HepG2 (cell line): ENCODE measurements at regions not wholly inside any gene's neighbourhood (a gene's known extent, or its start where the extent isn't known, plus 50 kb on each side); places are given as distances from the start of the nearest gene placed in this dataset.

Experiments
- ATAC-seq: fragments of 200-7000 bp; cut with Tn5 transposase; 3 replicates; pipeline ENCODE4 v1.9.1; 2020; ENCODE audit warnings: mild to moderate bottlenecking, moderate library complexity
- BruUV-seq: library from RNA; stranded (reverse); fragments of 400-500 nt; replicated peaks from 2 replicates; lab custom pipeline; 2021; lab: Mats Ljungman, UMichigan
- CTCF ChIA-PET: fragments of 300-600 bp; formaldehyde crosslinking; extraction: SDS; loops from one replicate; lab custom pipeline; 2021; ENCODE audit warnings: low total read pairs, inconsistent platforms, low intra/inter-chr PET ratio; lab: Yijun Ruan, JAX
- POLR2A ChIA-PET: fragments of 350-600 bp; sonication (Branson Sonifier 250); formaldehyde crosslinking; loops from one replicate; lab custom pipeline; 2020; ENCODE audit warnings: antibody characterized with exemption, inconsistent platforms; lab: Yijun Ruan, JAX
- DNase-seq: peaks from one replicate; pipeline ENCODE4 v3.0.0-alpha.2; 2015; ENCODE audit warnings: low spot score
- FAIRE-seq: peaks from 3 replicates; lab custom pipeline; 2011; peaks lifted over from hg19 to GRCh38; lab: Jason Lieb, UNC
- H2AFZ ChIP-seq: one replicate; pipeline ENCODE4 v1.6.1; 2011; ENCODE audit warnings: low read length, inconsistent platforms
- H3K27ac ChIP-seq: fragments of 300-600 bp; 3 replicates; pipeline ENCODE4 v1.8.0; 2011; ENCODE audit warnings: mixed run types, mild to moderate bottlenecking, mixed read lengths, low read length, inconsistent platforms; ENCODE audit not compliant: insufficient read depth; ENCODE audit errors: extremely low read length
- H3K27me3 ChIP-seq, 2 experiments: fragments of 200-600 bp in 1 of 2; 2 replicates in 1 of 2; 3 replicates in 1 of 2; pipeline versions ENCODE4 v1.6.0 to v1.8.0; 2011; ENCODE audit warnings: low read length in 2 of 2, mild to moderate bottlenecking in 2 of 2, moderate library complexity in 2 of 2, inconsistent platforms in 1 of 2; ENCODE audit not compliant: insufficient read depth in 2 of 2, control insufficient read depth in 1 of 2
- H3K36me3 ChIP-seq, 2 experiments: fragments of 200-600 bp in 1 of 2; replicated peaks in 1 of 2; 2 replicates in 1 of 2; 3 replicates in 1 of 2; pipeline versions ENCODE4 v1.5.1 to v1.8.0; 2011; ENCODE audit warnings: low read length in 2 of 2, inconsistent platforms in 1 of 2; ENCODE audit not compliant: insufficient read depth in 2 of 2, control insufficient read depth in 1 of 2
- H3K4me1 ChIP-seq: 2 replicates; pipeline ENCODE4 v1.5.1; 2012; ENCODE audit warnings: low read length, inconsistent platforms; ENCODE audit not compliant: insufficient read depth
- H3K4me2 ChIP-seq: 2 replicates; pipeline ENCODE4 v1.6.0; 2011; ENCODE audit warnings: low read depth, low read length, inconsistent platforms
- H3K4me3 ChIP-seq, 3 experiments: fragments of 200-600 bp in 1 of 3; sonication (generic), shearing (Covaris generic) in 1 of 3; replicated peaks in 1 of 3; 2 replicates each; pipeline ENCODE4 v1.5.1; 2011 to 2016; ENCODE audit warnings: low read length in 3 of 3, inconsistent platforms in 2 of 3, low read depth in 2 of 3, mild to moderate bottlenecking in 2 of 3, control low read depth in 1 of 3, mixed read lengths in 1 of 3; ENCODE audit not compliant: insufficient read depth in 1 of 3
- H3K79me2 ChIP-seq: one replicate; pipeline ENCODE4 v1.6.1; 2011; ENCODE audit warnings: low read length, inconsistent platforms; ENCODE audit not compliant: insufficient read depth
- H3K9ac ChIP-seq: 2 replicates; pipeline ENCODE4 v1.6.0; 2011; ENCODE audit warnings: mild to moderate bottlenecking, low read depth, low read length, inconsistent platforms; ENCODE audit not compliant: insufficient read depth
- H3K9me3 ChIP-seq: 2 replicates; pipeline ENCODE4 v1.5.1; 2012; ENCODE audit warnings: mild to moderate bottlenecking, low read length
- H4K20me1 ChIP-seq: 2 replicates; pipeline ENCODE4 v1.6.0; 2011; ENCODE audit warnings: inconsistent platforms, mild to moderate bottlenecking, low read length, moderate library complexity; ENCODE audit not compliant: insufficient read depth
- DDIT3 ChIP-seq: sonication (generic); formaldehyde crosslinking; IDR thresholded peaks from 2 replicates; pipeline ENCODE4 v1.4.0; 2020; ENCODE audit warnings: mild to moderate bottlenecking, missing genetic modification reagents
- E2F5 ChIP-seq: sonication (generic); formaldehyde crosslinking; conservative IDR thresholded peaks from 2 replicates; pipeline ENCODE4 v1.4.0; 2020; ENCODE audit warnings: missing genetic modification reagents
- ISL2 ChIP-seq: sonication (generic); formaldehyde crosslinking; IDR thresholded peaks from 2 replicates; pipeline ENCODE4 v1.5.0; 2020; ENCODE audit warnings: missing genetic modification reagents
- KDM3A ChIP-seq: IDR thresholded peaks from 2 replicates; pipeline ENCODE4 v1.6.1; 2018; ENCODE audit warnings: low read depth, missing compliant biosample characterization
- SP4 ChIP-seq: sonication (generic); formaldehyde crosslinking; IDR thresholded peaks from 2 replicates; pipeline ENCODE4 v1.8.1; 2023; ENCODE audit warnings: mild to moderate bottlenecking, missing genetic modification reagents
- ZNF224 ChIP-seq: sonication (generic); formaldehyde crosslinking; IDR thresholded peaks from 2 replicates; pipeline ENCODE4 v1.5.0; 2020; ENCODE audit warnings: mild to moderate bottlenecking, missing genetic modification reagents
- ZNF660 ChIP-seq: sonication (generic); formaldehyde crosslinking; IDR thresholded peaks from 2 replicates; pipeline ENCODE4 v1.5.1; 2020; ENCODE audit warnings: mild to moderate bottlenecking, low read depth, missing genetic modification reagents, borderline replicate concordance
- ZNF839 ChIP-seq: sonication (generic); formaldehyde crosslinking; IDR thresholded peaks from 2 replicates; pipeline ENCODE4 v1.4.0; 2020; ENCODE audit warnings: missing genetic modification reagents, mild to moderate bottlenecking, borderline replicate concordance
- ZSCAN9 ChIP-seq: IDR thresholded peaks from 2 replicates; pipeline ENCODE4 v1.6.1; 2016; ENCODE audit warnings: borderline replicate concordance
- WGBS: methylation state at CpG from one replicate; pipeline ENCODE4 v1.1.6; 2017; ENCODE audit warnings: low lambda C conversion rate; 5-methylcytosine and 5-hydroxymethylcytosine counted together
- in situ Hi-C: cut with HindIII; loops from 2 replicates; pipeline ENCODE4 v1.10.0; 2017; ENCODE audit warnings: low pct_unique_long_range_greater_than_20kb; ENCODE audit not compliant: extremely low pct_ligation_motif_present
- intact Hi-C: fragments of 100-400 bp; cut with micrococcal nuclease; formaldehyde crosslinking; loops from one replicate; pipeline ENCODE4 v1.10.0; 2022; ENCODE audit not compliant: unreplicated experiment
- TF ChIP-seq, protein P1 (sequence below): sonication (generic); formaldehyde crosslinking; IDR thresholded peaks from 2 replicates; pipeline ENCODE4 v1.4.0; 2020; ENCODE audit warnings: mild to moderate bottlenecking, low read depth, missing genetic modification reagents
- TF ChIP-seq, protein P2 (sequence below): sonication (generic); formaldehyde crosslinking; conservative IDR thresholded peaks from 2 replicates; pipeline ENCODE4 v1.4.0; 2020; ENCODE audit warnings: mild to moderate bottlenecking, missing genetic modification reagents, moderate library complexity

DNA sequence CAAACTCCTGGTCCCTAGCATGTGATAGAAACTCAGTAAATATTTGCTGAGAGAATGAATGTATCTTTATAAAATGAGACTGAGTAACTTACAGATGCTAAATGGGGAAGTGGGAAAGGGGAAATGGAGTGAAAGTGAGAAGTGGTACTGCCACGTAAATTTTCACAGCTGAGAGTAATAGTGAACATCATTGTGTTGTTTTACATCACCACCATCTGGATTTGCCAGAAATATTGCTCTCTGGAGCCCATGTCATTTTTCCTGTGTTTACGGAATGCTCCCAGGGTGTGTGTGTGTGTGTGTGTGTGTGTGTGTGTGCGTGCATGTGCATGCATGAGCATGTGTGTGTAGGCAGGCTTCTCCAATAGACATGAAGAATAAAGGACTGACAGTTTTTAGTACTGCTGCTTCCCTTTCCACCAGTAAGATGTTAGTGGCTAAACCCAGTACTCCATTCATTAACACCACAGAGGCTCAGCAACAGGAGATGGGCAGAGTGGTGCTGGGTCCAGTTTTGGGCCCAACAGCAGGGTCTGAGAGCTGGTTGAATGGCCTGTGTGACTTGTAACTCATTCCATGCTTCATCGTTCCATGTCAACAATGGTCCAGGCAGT lies 57.3 kb downstream of the DIPK2A start (continued):
- TF ChIP-seq ZNF660: no peak
- TF ChIP-seq, protein P1, sequence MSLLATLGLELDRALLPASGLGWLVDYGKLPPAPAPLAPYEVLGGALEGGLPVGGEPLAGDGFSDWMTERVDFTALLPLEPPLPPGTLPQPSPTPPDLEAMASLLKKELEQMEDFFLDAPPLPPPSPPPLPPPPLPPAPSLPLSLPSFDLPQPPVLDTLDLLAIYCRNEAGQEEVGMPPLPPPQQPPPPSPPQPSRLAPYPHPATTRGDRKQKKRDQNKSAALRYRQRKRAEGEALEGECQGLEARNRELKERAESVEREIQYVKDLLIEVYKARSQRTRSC (CRISPR knock-in tag): no peak
- TF ChIP-seq, all 625 proteins: peak for 0

DNA sequence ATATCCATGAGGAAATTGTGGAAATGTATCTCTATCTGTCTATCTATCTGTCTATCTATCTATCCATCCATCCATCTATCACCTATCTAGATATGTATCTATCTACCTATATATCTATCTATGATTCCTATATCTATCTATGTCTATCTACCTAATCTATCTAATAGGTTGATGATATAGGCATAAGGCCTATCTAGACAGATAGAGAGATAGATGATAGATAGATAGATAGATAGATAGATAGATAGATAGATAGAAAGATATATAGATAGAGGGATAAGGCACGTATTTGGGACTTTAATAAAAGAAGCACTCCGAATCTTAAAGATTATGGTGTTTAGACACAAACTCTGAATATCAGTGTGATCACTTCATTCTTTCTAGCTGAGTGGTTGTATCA lies 58.1 kb downstream of the DIPK2A start:
- CTCF ChIA-PET: no interaction called here
- no TSS peak for BruUV-seq
- intact Hi-C loops: loop anchor here (2.0 kb wide), 1 partner anchor 57 kb away; no protein-coding TSS in a partner anchor

More for the DNA sequence above, 58.1 kb downstream of the DIPK2A start:
- DNase-seq: no peak
- H4K20me1 ChIP-seq: no peaks in the 10 kb centered on the region
- no peaks in the 10 kb centered on the region for H3K4me1 ChIP-seq
- H3K27ac ChIP-seq: no peak overlapping the region
- H3K79me2 ChIP-seq: no peaks in the 10 kb centered on the region
- no peak overlapping the region for H2AFZ ChIP-seq
- no peak overlapping the region for H3K4me2 ChIP-seq
- H3K9ac ChIP-seq: no peak overlapping the region
- ATAC-seq: no peak
- POLR2A ChIA-PET: no interaction called here
- 2% methylated on average over 2 of the region's 2 CpGs for WGBS
- H3K36me3 ChIP-seq: no peaks in the 10 kb centered on the region
- in situ Hi-C loops: no loop called here
- TF ChIP-seq, protein P2, sequence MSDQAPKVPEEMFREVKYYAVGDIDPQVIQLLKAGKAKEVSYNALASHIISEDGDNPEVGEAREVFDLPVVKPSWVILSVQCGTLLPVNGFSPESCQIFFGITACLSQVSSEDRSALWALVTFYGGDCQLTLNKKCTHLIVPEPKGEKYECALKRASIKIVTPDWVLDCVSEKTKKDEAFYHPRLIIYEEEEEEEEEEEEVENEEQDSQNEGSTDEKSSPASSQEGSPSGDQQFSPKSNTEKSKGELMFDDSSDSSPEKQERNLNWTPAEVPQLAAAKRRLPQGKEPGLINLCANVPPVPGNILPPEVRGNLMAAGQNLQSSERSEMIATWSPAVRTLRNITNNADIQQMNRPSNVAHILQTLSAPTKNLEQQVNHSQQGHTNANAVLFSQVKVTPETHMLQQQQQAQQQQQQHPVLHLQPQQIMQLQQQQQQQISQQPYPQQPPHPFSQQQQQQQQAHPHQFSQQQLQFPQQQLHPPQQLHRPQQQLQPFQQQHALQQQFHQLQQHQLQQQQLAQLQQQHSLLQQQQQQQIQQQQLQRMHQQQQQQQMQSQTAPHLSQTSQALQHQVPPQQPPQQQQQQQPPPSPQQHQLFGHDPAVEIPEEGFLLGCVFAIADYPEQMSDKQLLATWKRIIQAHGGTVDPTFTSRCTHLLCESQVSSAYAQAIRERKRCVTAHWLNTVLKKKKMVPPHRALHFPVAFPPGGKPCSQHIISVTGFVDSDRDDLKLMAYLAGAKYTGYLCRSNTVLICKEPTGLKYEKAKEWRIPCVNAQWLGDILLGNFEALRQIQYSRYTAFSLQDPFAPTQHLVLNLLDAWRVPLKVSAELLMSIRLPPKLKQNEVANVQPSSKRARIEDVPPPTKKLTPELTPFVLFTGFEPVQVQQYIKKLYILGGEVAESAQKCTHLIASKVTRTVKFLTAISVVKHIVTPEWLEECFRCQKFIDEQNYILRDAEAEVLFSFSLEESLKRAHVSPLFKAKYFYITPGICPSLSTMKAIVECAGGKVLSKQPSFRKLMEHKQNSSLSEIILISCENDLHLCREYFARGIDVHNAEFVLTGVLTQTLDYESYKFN: no peak
- TF ChIP-seq E2F5 (CRISPR knock-in tag) (no peak), ISL2 (CRISPR knock-in tag) (no peak), DDIT3 (no peak), KDM3A (CRISPR knock-in tag) (no peak), ZNF839 (CRISPR knock-in tag) (no peak), SP4 (CRISPR knock-in tag) (no peak), ZSCAN9 (CRISPR knock-in tag) (no peak), ZNF224 (CRISPR knock-in tag) (no peak)
- no peaks in the 10 kb centered on the region for H3K9me3 ChIP-seq
- no peak for FAIRE-seq
- no peaks in the 10 kb centered on the region for H3K27me3 ChIP-seq
- no peak overlapping the region for H3K4me3 ChIP-seq
